ENCODE measurements at regions not wholly inside any gene's neighbourhood (a gene's known extent, or its start where the extent isn't known, plus 50 kb on each side); places are given as distances from the start of the nearest gene placed in this dataset.

- H3K36me3 ChIP-seq: no peaks in the 10 kb centered on the region
- no peak overlapping the region for H3K4me3 ChIP-seq (ENCODE audit: low read depth, low read length)
- no peaks in the 10 kb centered on the region for H3K9me3 ChIP-seq
- no peak for DNase-seq
- no peaks in the 10 kb centered on the region for H3K27me3 ChIP-seq
- H3K4me1 ChIP-seq: no peaks in the 10 kb centered on the region
- TF ChIP-seq CTCF (IDR thresholded peaks at IDR 0.05; ENCODE audit: low read depth, low read length): no peak
These were observed 293.6 kb downstream of the COL12A1 start for GRCh38 chr6:74912234-74912633.

- Histone ChIP-seq H3K9me3 (no peaks in the 10 kb centered on the region), H3K27me3 (no peaks in the 10 kb centered on the region), H3K36me3 (no peaks in the 10 kb centered on the region), H3K4me1 (no peaks in the 10 kb centered on the region), H3K4me3 (ENCODE audit: low read depth, low read length) (no peak overlapping the region)
- no peak for TF ChIP-seq CTCF (IDR thresholded peaks at IDR 0.05; ENCODE audit: low read depth, low read length)
- no peak for DNase-seq
These were observed 303.0 kb downstream of the COL12A1 start for GRCh38 chr6:74902846-74903245.

- no peak for TF ChIP-seq CTCF (IDR thresholded peaks at IDR 0.05; ENCODE audit: low read depth, low read length)
- DNase-seq: no peak
- no peaks in the 10 kb centered on the region for H3K4me1 ChIP-seq
- H3K4me3 ChIP-seq (ENCODE audit: low read depth, low read length): no peak overlapping the region
- H3K9me3 ChIP-seq: no peaks in the 10 kb centered on the region
- H3K36me3 ChIP-seq: no peaks in the 10 kb centered on the region
- no peaks in the 10 kb centered on the region for H3K27me3 ChIP-seq
These were observed 303.8 kb downstream of the COL12A1 start for GRCh38 chr6:74902089-74902488.

- no peak for DNase-seq
- Histone ChIP-seq H3K4me3 (ENCODE audit: low read depth, low read length) (no peak overlapping the region), H3K36me3 (no peaks in the 10 kb centered on the region), H3K9me3 (no peaks in the 10 kb centered on the region), H3K4me1 (no peaks in the 10 kb centered on the region), H3K27me3 (no peaks in the 10 kb centered on the region)
- no peak for TF ChIP-seq CTCF (IDR thresholded peaks at IDR 0.05; ENCODE audit: low read depth, low read length)
These were observed 304.3 kb downstream of the COL12A1 start for GRCh38 chr6:74901576-74901975.

- Histone ChIP-seq H3K27me3 (no peaks in the 10 kb centered on the region), H3K9me3 (no peaks in the 10 kb centered on the region), H3K36me3 (no peaks in the 10 kb centered on the region), H3K4me1 (no peaks in the 10 kb centered on the region), H3K4me3 (ENCODE audit: low read depth, low read length) (no peak overlapping the region)
- no peak for DNase-seq
- no peak for TF ChIP-seq CTCF (IDR thresholded peaks at IDR 0.05; ENCODE audit: low read depth, low read length)
These were observed 306.4 kb downstream of the COL12A1 start for GRCh38 chr6:74899416-74899815.

GRCh38 chr6:74892091-74892490 lies 313.8 kb downstream of the COL12A1 start:
- Histone ChIP-seq H3K4me1 (no peaks in the 10 kb centered on the region), H3K9me3 (no peaks in the 10 kb centered on the region), H3K27me3 (no peaks in the 10 kb centered on the region), H3K4me3 (ENCODE audit: low read depth, low read length) (no peak overlapping the region), H3K36me3 (no peaks in the 10 kb centered on the region)
- no peak for TF ChIP-seq CTCF (IDR thresholded peaks at IDR 0.05; ENCODE audit: low read depth, low read length)
- no peak for DNase-seq
